ENCODE measurements at regions not wholly inside any gene's neighbourhood (a gene's known extent, or its start where the extent isn't known, plus 50 kb on each side); places are given as distances from the start of the nearest gene placed in this dataset.

GRCh38 chr13:36548129-36548528 lies 115.8 kb downstream of the CCNA1 start:
- TF ChIP-seq CTCF (conservative IDR thresholded peaks at IDR 0.05 in 1 of 2, IDR thresholded peaks at IDR 0.05 in 1 of 2; ENCODE audit: low read depth in 1 of 2, low read length in 2 of 2) = no peak
- no peak for TF ChIP-seq EZH2 (IDR thresholded peaks at IDR 0.05; ENCODE audit: low read length, missing control alignments)

Data from fibroblast of lung (primary cell).